Stimulated activated CD8-positive, alpha-beta memory T cell treated with anti-CD3 and anti-CD28 coated beads, Interleukin-15, amount 100 ng/mL, for 24 hours (primary cell): ENCODE measurements at regions not wholly inside any gene's neighbourhood (a gene's known extent, or its start where the extent isn't known, plus 50 kb on each side); places are given as distances from the start of the nearest gene placed in this dataset.
"Not testable (repeated sequence)": the region's sequence is repeated elsewhere in the genome, so short reads cannot be mapped to it uniquely, and the experiment has no call there.

Source experiments
- DNase-seq: peaks from one replicate; pipeline ENCODE4 v3.0.0-alpha.2; 2020; ENCODE audit warnings: low read depth

- DNase-seq, result no peak
Observed at GRCh38 chr13:50527612-50528509, 315.6 kb downstream of the DLEU7 start.

- no peak for DNase-seq
Observed at GRCh38 chr13:50529154-50529882, 314.2 kb downstream of the DLEU7 start.

- no peak for DNase-seq
Observed at GRCh38 chr13:50531917-50532899, 311.3 kb downstream of the DLEU7 start.

GRCh38 chr13:50535050-50535449, 308.4 kb downstream of the DLEU7 start:
- DNase-seq, result no peak

- no peak for DNase-seq
Observed at GRCh38 chr13:50537029-50537428, 306.5 kb downstream of the DLEU7 start.

GRCh38 chr13:50539791-50540530, 303.5 kb downstream of the DLEU7 start:
- no peak for DNase-seq

GRCh38 chr13:50543141-50543540, 300.4 kb downstream of the DLEU7 start:
- no peak for DNase-seq

GRCh38 chr13:50543782-50544181, 299.7 kb downstream of the DLEU7 start:
- no peak for DNase-seq

GRCh38 chr13:50544211-50544610, 299.3 kb downstream of the DLEU7 start:
- no peak for DNase-seq

- DNase-seq, result not testable (repeated sequence)
Observed at GRCh38 chr13:50547175-50547574, 296.3 kb downstream of the DLEU7 start.

GRCh38 chr13:50548586-50548985, 294.9 kb downstream of the DLEU7 start:
- DNase-seq, result no peak

- no peak for DNase-seq
Observed at GRCh38 chr13:50549221-50549942, 294.1 kb downstream of the DLEU7 start.

GRCh38 chr13:50550151-50550550, 293.3 kb downstream of the DLEU7 start:
- no peak for DNase-seq

GRCh38 chr13:50552424-50552966, 291.0 kb downstream of the DLEU7 start:
- no peak for DNase-seq

GRCh38 chr13:50561739-50562138, 281.8 kb downstream of the DLEU7 start:
- DNase-seq, result no peak

- no peak for DNase-seq
Observed at GRCh38 chr13:50566646-50567045, 276.8 kb downstream of the DLEU7 start.

- DNase-seq, result no peak
Observed at GRCh38 chr13:50572129-50572528, 271.4 kb downstream of the DLEU7 start.

- no peak for DNase-seq
Observed at GRCh38 chr13:50573066-50573465, 270.4 kb downstream of the DLEU7 start.

GRCh38 chr13:50574731-50575130, 268.8 kb downstream of the DLEU7 start:
- DNase-seq, result no peak

GRCh38 chr13:50575138-50575537, 268.4 kb downstream of the DLEU7 start:
- DNase-seq, result no peak
